PC-3 (cell line): ENCODE measurements at regions not wholly inside any gene's neighbourhood (a gene's known extent, or its start where the extent isn't known, plus 50 kb on each side); places are given as distances from the start of the nearest gene placed in this dataset.
A peak's percentile ranks its signal among the peaks of the same experiment; 100 is the strongest.

Experiments used
- ATAC-seq: fragments of 200-7000 bp; cut with Tn5 transposase; 2 replicates; pipeline ENCODE4 v1.9.1; 2020; ENCODE audit warnings: mild to moderate bottlenecking, moderate library complexity
- BruUV-seq: library from RNA; stranded (reverse); fragments of 400-500 nt; replicated peaks from 2 replicates; lab custom pipeline; 2021; lab: Mats Ljungman, UMichigan
- CTCF ChIA-PET: fragments of 300-600 bp; sonication (Branson Sonifier 250); formaldehyde crosslinking; loops from one replicate; lab custom pipeline; 2022; ENCODE audit warnings: antibody characterized with exemption; lab: Charles Lee
- POLR2A ChIA-PET: fragments of 300-600 bp; sonication (Branson Sonifier 250); formaldehyde crosslinking; loops from one replicate; lab custom pipeline; 2022; ENCODE audit warnings: antibody characterized with exemption; ENCODE audit not compliant: unreplicated experiment; lab: Charles Lee
- DNase-seq: peaks from one replicate; pipeline ENCODE4 v3.0.0-alpha.2; 2015
- H2AFZ ChIP-seq: fragments of 300-600 bp; sonication (generic); 2 replicates; pipeline ENCODE4 v1.6.0; 2016; ENCODE audit warnings: antibody characterized with exemption, low read length
- H3F3A ChIP-seq: fragments of 300-600 bp; sonication (generic); one replicate; pipeline ENCODE4 v1.6.0; 2017; ENCODE audit warnings: antibody characterized with exemption, low read length, control low read depth, mild to moderate bottlenecking; ENCODE audit not compliant: unreplicated experiment
- H3K27ac ChIP-seq: fragments of 300-600 bp; sonication (generic); 2 replicates; pipeline ENCODE4 v1.5.1; 2016; ENCODE audit warnings: mild to moderate bottlenecking, low read length
- H3K27me3 ChIP-seq: fragments of 300-600 bp; sonication (generic); 2 replicates; pipeline ENCODE4 v1.6.1; 2016; ENCODE audit warnings: low read length, mixed read lengths
- H3K36me3 ChIP-seq: fragments of 300-600 bp; sonication (generic); 2 replicates; pipeline ENCODE4 v1.6.1; 2016; ENCODE audit warnings: low read depth, mixed run types, low read length, mixed read lengths
- H3K4me1 ChIP-seq: fragments of 300-600 bp; sonication (generic); 2 replicates; pipeline ENCODE4 v1.5.1; 2016; ENCODE audit warnings: low read length; ENCODE audit not compliant: insufficient read depth
- H3K4me2 ChIP-seq: fragments of 300-600 bp; sonication (generic); 2 replicates; pipeline ENCODE4 v1.6.0; 2016; ENCODE audit warnings: low read length
- H3K4me3 ChIP-seq: fragments of 300-600 bp; sonication (generic); 2 replicates; pipeline ENCODE4 v1.5.1; 2016; ENCODE audit warnings: mild to moderate bottlenecking, low read length, mixed read lengths
- H3K79me2 ChIP-seq: fragments of 300-600 bp; sonication (generic); 2 replicates; pipeline ENCODE4 v1.6.1; 2017; ENCODE audit warnings: low read length, mixed read lengths
- H3K9ac ChIP-seq: fragments of 300-600 bp; sonication (generic); 2 replicates; pipeline ENCODE4 v1.6.0; 2016; ENCODE audit warnings: mild to moderate bottlenecking, low read length
- H3K9me2 ChIP-seq: fragments of 300-600 bp; sonication (generic); replicated peaks from 2 replicates; pipeline ENCODE4 v1.6.1; 2016; ENCODE audit warnings: mixed run types, low read length, mixed read lengths
- H3K9me3 ChIP-seq: fragments of 300-600 bp; sonication (generic); 2 replicates; pipeline ENCODE4 v1.6.1; 2016; ENCODE audit warnings: low read length, mixed read lengths
- H4K20me1 ChIP-seq: fragments of 300-600 bp; sonication (generic); 2 replicates; pipeline ENCODE4 v1.6.1; 2016; ENCODE audit warnings: low read length, mixed read lengths
- CTCF ChIP-seq: fragments of 300-600 bp; sonication (generic); conservative IDR thresholded peaks from 2 replicates; pipeline ENCODE4 v1.5.1; 2017; ENCODE audit warnings: antibody characterized with exemption, low read depth, mild to moderate bottlenecking, low read length
- EZH2 ChIP-seq: fragments of 300-600 bp; sonication (generic); IDR thresholded peaks from one replicate; pipeline ENCODE4 v1.6.1; 2017; ENCODE audit warnings: antibody characterized with exemption, mild to moderate bottlenecking, low read length; ENCODE audit not compliant: unreplicated experiment
- EZH2phosphoT487 ChIP-seq: fragments of 300-600 bp; sonication (generic); IDR thresholded peaks from 2 replicates; pipeline ENCODE4 v1.6.1; 2018; ENCODE audit warnings: mild to moderate bottlenecking, antibody characterized with exemption, low read length, borderline replicate concordance
- intact Hi-C: fragments of 100-400 bp; cut with micrococcal nuclease; formaldehyde crosslinking; loops from 2 replicates; pipeline ENCODE4 v1.9.0; 2023

GRCh38 chr4:110275871-110276270 is 77.5 kb upstream of the ELOVL6 start:
- TF ChIP-seq EZH2phosphoT487 (no peak), CTCF (no peak)
- no peak overlapping the region for H2AFZ ChIP-seq
- no peak overlapping the region for H3K4me3 ChIP-seq
- peak; percentile 55 for ATAC-seq
- BruUV-seq, result no TSS peak
- H3K9ac ChIP-seq, result no peak overlapping the region
- H3F3A ChIP-seq, result no peaks in the 10 kb centered on the region
- ChIA-PET CTCF (no interaction called here), POLR2A (no interaction called here)
- H3K27me3 ChIP-seq, result no peaks in the 10 kb centered on the region
- no peaks in the 10 kb centered on the region for H3K9me2 ChIP-seq
- intact Hi-C loops, result no loop called here
- H3K9me3 ChIP-seq, result no peaks in the 10 kb centered on the region
- no peaks in the 10 kb centered on the region for H4K20me1 ChIP-seq
- no peaks in the 10 kb centered on the region for H3K79me2 ChIP-seq
- H3K36me3 ChIP-seq, result no peaks in the 10 kb centered on the region
- no peak overlapping the region for H3K27ac ChIP-seq
- H3K4me2 ChIP-seq, result no peak overlapping the region
- DNase-seq, result peak; percentile 18
- peaks cover 15% of the 10 kb centered on the region for H3K4me1 ChIP-seq

- no peak overlapping the region for H3K27ac ChIP-seq
- H3K4me2 ChIP-seq, result no peak overlapping the region
- H3K4me3 ChIP-seq, result no peak overlapping the region
- ChIA-PET CTCF (no interaction called here), POLR2A (no interaction called here)
- no peak for TF ChIP-seq EZH2phosphoT487
- no peak for TF ChIP-seq EZH2
- no peak for TF ChIP-seq CTCF
- intact Hi-C loops, result no loop called here
- H2AFZ ChIP-seq, result no peak overlapping the region
- no TSS peak for BruUV-seq
- no peaks in the 10 kb centered on the region for H3F3A ChIP-seq
- H3K36me3 ChIP-seq, result no peaks in the 10 kb centered on the region
- no peaks in the 10 kb centered on the region for H3K27me3 ChIP-seq
- no peaks in the 10 kb centered on the region for H3K9me2 ChIP-seq
- DNase-seq (no peak), ATAC-seq (no peak)
- H3K4me1 ChIP-seq, result no peaks in the 10 kb centered on the region
- H3K9ac ChIP-seq, result no peak overlapping the region
- H3K79me2 ChIP-seq, result no peaks in the 10 kb centered on the region
- no peaks in the 10 kb centered on the region for H3K9me3 ChIP-seq
- H4K20me1 ChIP-seq, result no peaks in the 10 kb centered on the region
Observed at GRCh38 chr4:110271986-110272385, 73.6 kb upstream of the ELOVL6 start.

GRCh38 chr4:110270492-110271197 is 72.2 kb upstream of the ELOVL6 start:
- intact Hi-C loops, result no loop called here
- Histone ChIP-seq H2AFZ (no peak overlapping the region), H3K4me3 (no peak overlapping the region), H3K9me2 (no peaks in the 10 kb centered on the region), H3K4me1 (no peaks in the 10 kb centered on the region), H3K4me2 (no peak overlapping the region), H3K9me3 (no peaks in the 10 kb centered on the region), H3K9ac (no peak overlapping the region), H3K27ac (no peak overlapping the region), H3F3A (no peaks in the 10 kb centered on the region), H3K27me3 (no peaks in the 10 kb centered on the region), H4K20me1 (no peaks in the 10 kb centered on the region), H3K36me3 (no peaks in the 10 kb centered on the region), H3K79me2 (no peaks in the 10 kb centered on the region)
- TF ChIP-seq EZH2, result no peak
- no peak for TF ChIP-seq CTCF
- no peak for TF ChIP-seq EZH2phosphoT487
- ChIA-PET POLR2A (no interaction called here), CTCF (no interaction called here)
- no TSS peak for BruUV-seq
- ATAC-seq, result 0 out of 2 replicates have a peak, but pooled peaks have one; percentile 45
- peak; percentile 54 for DNase-seq
